IPS-18a (cell line): ENCODE measurements at regions not wholly inside any gene's neighbourhood (a gene's known extent, or its start where the extent isn't known, plus 50 kb on each side); places are given as distances from the start of the nearest gene placed in this dataset.

ENCODE experiments used
- H3K27ac ChIP-seq: one replicate; pipeline ENCODE4 v1.5.1; 2013; ENCODE audit warnings: low read length
- H3K27me3 ChIP-seq: one replicate; pipeline ENCODE4 v1.6.1; 2013; ENCODE audit warnings: mild to moderate bottlenecking, low read length; ENCODE audit not compliant: control insufficient read depth, insufficient read depth
- H3K36me3 ChIP-seq: one replicate; pipeline ENCODE4 v1.6.1; 2013; ENCODE audit warnings: low read depth, low read length; ENCODE audit not compliant: control insufficient read depth
- H3K4me1 ChIP-seq: one replicate; pipeline ENCODE4 v1.6.1; 2013; ENCODE audit warnings: low read depth, low read length; ENCODE audit not compliant: control insufficient read depth
- H3K4me3 ChIP-seq: one replicate; pipeline ENCODE4 v1.5.1; 2013; ENCODE audit warnings: low read length
- H3K9ac ChIP-seq: one replicate; pipeline ENCODE4 v1.6.1; 2013; ENCODE audit warnings: mild to moderate bottlenecking, low read length, moderate library complexity
- H3K9me3 ChIP-seq: one replicate; pipeline ENCODE4 v1.6.1; 2013; ENCODE audit warnings: low read depth, low read length; ENCODE audit not compliant: control insufficient read depth

DNA sequence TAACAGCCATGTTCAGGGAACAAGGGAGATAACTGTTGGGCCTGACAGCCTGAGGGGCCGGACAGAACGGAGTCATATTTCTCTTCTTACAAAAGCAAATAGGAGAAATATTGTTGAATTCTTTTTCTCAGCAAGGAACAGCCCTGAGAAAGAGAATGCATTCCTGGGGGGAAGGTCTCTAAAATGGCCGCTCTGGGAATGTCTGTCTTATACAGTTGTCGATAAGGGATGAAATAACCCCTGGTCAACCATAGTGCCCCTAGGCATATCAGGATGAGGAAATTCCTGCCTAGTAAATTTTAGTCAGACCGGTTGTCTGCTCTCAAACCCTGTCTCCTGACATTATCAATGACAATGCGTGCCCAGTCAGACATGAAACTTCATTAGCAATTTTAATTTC, 1925.5 kb downstream of the PCDH7 start:
- peaks cover 20% of the 10 kb centered on the region for H3K9me3 ChIP-seq
- no peaks in the 10 kb centered on the region for H3K4me1 ChIP-seq
- no peak overlapping the region for H3K9ac ChIP-seq
- no peak overlapping the region for H3K27ac ChIP-seq
- no peak overlapping the region for H3K4me3 ChIP-seq
- no peaks in the 10 kb centered on the region for H3K36me3 ChIP-seq
- no peaks in the 10 kb centered on the region for H3K27me3 ChIP-seq

GRCh38 chr4:32658019-32658418, 1937.8 kb downstream of the PCDH7 start:
- Histone ChIP-seq H3K4me1 (peaks cover 6% of the 10 kb centered on the region), H3K36me3 (no peaks in the 10 kb centered on the region), H3K27me3 (no peaks in the 10 kb centered on the region), H3K9me3 (no peaks in the 10 kb centered on the region), H3K4me3 (no peak overlapping the region), H3K9ac (no peak overlapping the region), H3K27ac (no peak overlapping the region)

- Histone ChIP-seq H3K9me3 (no peaks in the 10 kb centered on the region), H3K9ac (no peak overlapping the region), H3K27me3 (no peaks in the 10 kb centered on the region), H3K36me3 (no peaks in the 10 kb centered on the region), H3K27ac (no peak overlapping the region), H3K4me3 (no peak overlapping the region), H3K4me1 (peaks cover 6% of the 10 kb centered on the region)
Observed at GRCh38 chr4:32661229-32661628, 1941.1 kb downstream of the PCDH7 start.

GRCh38 chr4:32662803-32663202, 1942.6 kb downstream of the PCDH7 start:
- H3K9ac ChIP-seq = no peak overlapping the region
- H3K4me1 ChIP-seq = peaks cover 4% of the 10 kb centered on the region
- no peak overlapping the region for H3K27ac ChIP-seq
- no peaks in the 10 kb centered on the region for H3K27me3 ChIP-seq
- no peaks in the 10 kb centered on the region for H3K36me3 ChIP-seq
- H3K4me3 ChIP-seq = no peak overlapping the region
- H3K9me3 ChIP-seq = no peaks in the 10 kb centered on the region

GRCh38 chr4:32672359-32672758, 1952.2 kb downstream of the PCDH7 start:
- Histone ChIP-seq H3K9me3 (no peaks in the 10 kb centered on the region), H3K4me1 (no peaks in the 10 kb centered on the region), H3K27ac (no peak overlapping the region), H3K27me3 (no peaks in the 10 kb centered on the region), H3K4me3 (no peak overlapping the region), H3K9ac (no peak overlapping the region), H3K36me3 (no peaks in the 10 kb centered on the region)

DNA sequence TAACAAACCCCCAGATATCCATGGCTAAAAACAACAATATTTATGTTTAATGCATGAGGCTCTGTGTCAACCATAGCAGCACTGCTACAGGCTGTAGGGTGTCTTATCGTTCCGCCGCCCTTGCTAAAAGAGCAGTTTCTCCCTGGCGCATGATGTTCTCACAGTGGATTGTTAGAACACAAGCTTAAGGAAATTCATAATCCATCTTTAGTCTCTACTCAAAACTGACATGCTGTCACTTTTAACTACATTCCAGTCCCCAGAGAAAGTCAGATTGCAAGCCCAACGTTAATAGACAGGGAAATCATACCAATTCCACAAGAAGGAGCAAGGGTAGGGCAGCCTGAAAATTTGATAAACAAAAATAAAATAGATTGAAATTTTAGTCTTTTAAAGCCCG, 1960.8 kb downstream of the PCDH7 start:
- Histone ChIP-seq H3K9ac (no peak overlapping the region), H3K27me3 (no peaks in the 10 kb centered on the region), H3K36me3 (no peaks in the 10 kb centered on the region), H3K4me1 (peaks cover 21% of the 10 kb centered on the region), H3K9me3 (no peaks in the 10 kb centered on the region), H3K27ac (no peak overlapping the region), H3K4me3 (no peak overlapping the region)

DNA sequence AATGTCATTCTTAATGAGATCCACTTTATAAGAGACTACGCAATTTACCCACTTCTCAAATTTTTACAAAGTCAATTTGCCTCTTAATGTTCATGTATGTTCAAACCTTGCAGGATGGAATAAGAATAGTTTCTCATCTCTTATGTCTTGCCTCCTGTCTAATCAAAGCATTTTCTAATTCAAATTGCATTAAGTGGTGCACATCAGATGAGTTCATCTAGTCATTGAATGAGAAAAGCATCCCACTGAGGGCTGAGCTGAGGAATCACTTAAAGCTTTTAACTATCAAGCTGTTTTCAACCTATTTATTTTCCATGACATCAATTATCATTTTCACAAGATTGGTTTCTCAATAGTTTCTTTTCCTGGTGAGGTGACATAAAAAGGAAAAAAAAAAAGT, 1964.0 kb downstream of the PCDH7 start:
- H3K27me3 ChIP-seq = no peaks in the 10 kb centered on the region
- H3K4me1 ChIP-seq = peaks cover 21% of the 10 kb centered on the region
- H3K4me3 ChIP-seq = peak overlapping the region; percentile 18
- peak overlapping the region; percentile 40 for H3K27ac ChIP-seq
- H3K36me3 ChIP-seq = no peaks in the 10 kb centered on the region
- H3K9ac ChIP-seq = no peak overlapping the region
- H3K9me3 ChIP-seq = no peaks in the 10 kb centered on the region

- no peak overlapping the region for H3K9ac ChIP-seq
- H3K9me3 ChIP-seq = no peaks in the 10 kb centered on the region
- no peaks in the 10 kb centered on the region for H3K27me3 ChIP-seq
- no peak overlapping the region for H3K27ac ChIP-seq
- H3K4me1 ChIP-seq = peaks cover 21% of the 10 kb centered on the region
- H3K4me3 ChIP-seq = no peak overlapping the region
- H3K36me3 ChIP-seq = no peaks in the 10 kb centered on the region
Observed at GRCh38 chr4:32686123-32686522, 1966.0 kb downstream of the PCDH7 start.

- no peaks in the 10 kb centered on the region for H3K27me3 ChIP-seq
- no peak overlapping the region for H3K4me3 ChIP-seq
- no peaks in the 10 kb centered on the region for H3K36me3 ChIP-seq
- peaks cover 12% of the 10 kb centered on the region for H3K4me1 ChIP-seq
- H3K27ac ChIP-seq = no peak overlapping the region
- H3K9me3 ChIP-seq = no peaks in the 10 kb centered on the region
- H3K9ac ChIP-seq = no peak overlapping the region
Observed at GRCh38 chr4:32689518-32689917, 1969.3 kb downstream of the PCDH7 start.

DNA sequence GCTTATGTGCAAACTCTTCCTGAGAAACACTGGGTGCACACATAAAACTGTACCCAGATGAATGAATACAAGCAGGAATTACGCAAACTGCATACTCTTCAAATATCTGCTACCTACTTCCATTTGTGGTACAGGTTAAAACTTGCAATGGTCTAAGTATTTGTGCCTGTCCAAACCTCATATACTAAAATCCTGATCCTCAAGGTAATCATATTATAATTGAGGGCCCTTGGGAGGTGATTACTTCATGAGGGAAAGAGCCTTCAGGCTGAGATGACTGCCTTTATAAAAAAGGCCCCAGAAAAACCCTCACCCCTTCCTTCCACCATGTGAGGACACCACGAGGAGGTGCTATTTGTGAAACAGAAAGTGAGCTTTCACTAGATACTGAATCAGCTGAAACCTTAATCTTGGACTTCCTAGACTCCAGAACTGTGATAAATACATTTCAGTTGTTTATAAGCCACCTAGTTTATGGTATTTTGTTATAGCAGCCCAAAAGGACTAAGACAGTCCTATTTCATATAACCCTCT, 1977.2 kb downstream of the PCDH7 start:
- H3K4me3 ChIP-seq = no peak overlapping the region
- no peaks in the 10 kb centered on the region for H3K36me3 ChIP-seq

GRCh38 chr4:32700838-32701237, 1980.7 kb downstream of the PCDH7 start:
- Histone ChIP-seq H3K4me1 (no peaks in the 10 kb centered on the region), H3K9me3 (no peaks in the 10 kb centered on the region), H3K36me3 (no peaks in the 10 kb centered on the region), H3K9ac (no peak overlapping the region), H3K27ac (no peak overlapping the region), H3K4me3 (no peak overlapping the region), H3K27me3 (no peaks in the 10 kb centered on the region)

More for the DNA sequence above, 1977.2 kb downstream of the PCDH7 start:
- Histone ChIP-seq H3K27me3 (no peaks in the 10 kb centered on the region), H3K9ac (no peak overlapping the region), H3K9me3 (no peaks in the 10 kb centered on the region), H3K27ac (no peak overlapping the region), H3K4me1 (no peaks in the 10 kb centered on the region)

DNA sequence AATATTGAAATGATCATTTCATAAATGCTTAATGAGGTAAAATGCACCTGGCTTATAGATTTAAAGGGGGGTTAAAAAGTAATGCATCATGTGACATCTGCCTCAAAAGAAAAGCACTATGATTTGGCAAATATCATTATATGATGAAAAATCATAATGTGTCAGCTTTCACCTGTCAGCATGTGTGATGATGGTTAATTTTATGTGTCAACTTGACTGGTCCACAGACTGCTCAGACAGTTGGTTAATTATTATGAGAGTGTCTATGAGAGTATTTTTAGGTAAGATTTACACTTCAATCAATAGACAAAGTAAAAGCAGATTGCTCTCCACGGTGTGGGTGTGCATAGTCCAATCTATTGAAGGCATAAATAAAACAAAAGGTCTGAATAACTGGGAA, 1986.7 kb downstream of the PCDH7 start:
- no peaks in the 10 kb centered on the region for H3K36me3 ChIP-seq
- H3K9ac ChIP-seq = no peak overlapping the region
- H3K9me3 ChIP-seq = no peaks in the 10 kb centered on the region
- no peak overlapping the region for H3K27ac ChIP-seq
- H3K4me3 ChIP-seq = no peak overlapping the region
- H3K27me3 ChIP-seq = no peaks in the 10 kb centered on the region
- no peaks in the 10 kb centered on the region for H3K4me1 ChIP-seq
